ENCODE measurements at regions not wholly inside any gene's neighbourhood (a gene's known extent, or its start where the extent isn't known, plus 50 kb on each side); places are given as distances from the start of the nearest gene placed in this dataset.

GRCh38 chr6:45727228-45727627, 288.4 kb downstream of the CLIC5 start:
- no peak for ATAC-seq
- no peak for TF ChIP-seq ZNF565 (CRISPR knock-in tag; conservative IDR thresholded peaks at IDR 0.05; ENCODE audit: low read depth)
- no peak for TF ChIP-seq GLIS3 (CRISPR knock-in tag; IDR thresholded peaks at IDR 0.05)
- TF ChIP-seq CSDC2 (CRISPR knock-in tag; IDR thresholded peaks at IDR 0.05), result no peak
- TF ChIP-seq ARNTL (CRISPR knock-in tag; IDR thresholded peaks at IDR 0.05; ENCODE audit: borderline replicate concordance, low read depth), result no peak
- TF ChIP-seq TOX (CRISPR knock-in tag; IDR thresholded peaks at IDR 0.05; ENCODE audit: borderline replicate concordance), result no peak
- TF ChIP-seq CREB5 (CRISPR knock-in tag; IDR thresholded peaks at IDR 0.05; ENCODE audit: low read depth), result no peak
- no peak for TF ChIP-seq TSHZ2 (CRISPR knock-in tag; IDR thresholded peaks at IDR 0.05)
- no peak for TF ChIP-seq ESRRG (CRISPR knock-in tag; IDR thresholded peaks at IDR 0.05)
- no peak for TF ChIP-seq PPARA (CRISPR knock-in tag; IDR thresholded peaks at IDR 0.05; ENCODE audit: borderline replicate concordance)
- no peak for TF ChIP-seq RARB (CRISPR knock-in tag; IDR thresholded peaks at IDR 0.05)
- TF ChIP-seq ZC3H10 (CRISPR knock-in tag; IDR thresholded peaks at IDR 0.05), result no peak
- TF ChIP-seq SNAI2 (CRISPR knock-in tag; IDR thresholded peaks at IDR 0.05), result no peak
- TF ChIP-seq POU6F1 (CRISPR knock-in tag; IDR thresholded peaks at IDR 0.05; ENCODE audit: borderline replicate concordance, low read depth), result no peak
- TF ChIP-seq PATZ1 (CRISPR knock-in tag; IDR thresholded peaks at IDR 0.05; ENCODE audit: borderline replicate concordance), result no peak
- no peak for TF ChIP-seq TCF4 (CRISPR knock-in tag; IDR thresholded peaks at IDR 0.05; ENCODE audit: borderline replicate concordance)
- no peak for TF ChIP-seq ZFP30 (CRISPR knock-in tag; IDR thresholded peaks at IDR 0.05)
- TF ChIP-seq CSRNP3 (CRISPR knock-in tag; IDR thresholded peaks at IDR 0.05), result no peak

GRCh38 chr6:45726444-45726843, 289.2 kb downstream of the CLIC5 start:
- no peak for ATAC-seq
- TF ChIP-seq TOX (CRISPR knock-in tag; IDR thresholded peaks at IDR 0.05; ENCODE audit: borderline replicate concordance) (no peak), PATZ1 (CRISPR knock-in tag; IDR thresholded peaks at IDR 0.05; ENCODE audit: borderline replicate concordance) (no peak), PPARA (CRISPR knock-in tag; IDR thresholded peaks at IDR 0.05; ENCODE audit: borderline replicate concordance) (no peak), CSRNP3 (CRISPR knock-in tag; IDR thresholded peaks at IDR 0.05) (no peak), ZNF70 (CRISPR knock-in tag; IDR thresholded peaks at IDR 0.05) (no peak), ARNTL (CRISPR knock-in tag; IDR thresholded peaks at IDR 0.05; ENCODE audit: borderline replicate concordance, low read depth) (no peak), OSR1 (CRISPR knock-in tag; IDR thresholded peaks at IDR 0.05) (no peak), CSDC2 (CRISPR knock-in tag; IDR thresholded peaks at IDR 0.05) (no peak), RARB (CRISPR knock-in tag; IDR thresholded peaks at IDR 0.05) (no peak), TCF4 (CRISPR knock-in tag; IDR thresholded peaks at IDR 0.05; ENCODE audit: borderline replicate concordance) (no peak), GLIS3 (CRISPR knock-in tag; IDR thresholded peaks at IDR 0.05) (no peak), ZNF565 (CRISPR knock-in tag; conservative IDR thresholded peaks at IDR 0.05; ENCODE audit: low read depth) (no peak), SNAI2 (CRISPR knock-in tag; IDR thresholded peaks at IDR 0.05) (no peak), ZFP30 (CRISPR knock-in tag; IDR thresholded peaks at IDR 0.05) (no peak), CREB5 (CRISPR knock-in tag; IDR thresholded peaks at IDR 0.05; ENCODE audit: low read depth) (no peak), TSHZ2 (CRISPR knock-in tag; IDR thresholded peaks at IDR 0.05) (no peak)

All from SK-N-SH treated with all-trans-retinoic acid at 6 μM for 48 hours (cell line).